Mammary epithelial cell (primary cell): ENCODE measurements at regions not wholly inside any gene's neighbourhood (a gene's known extent, or its start where the extent isn't known, plus 50 kb on each side); places are given as distances from the start of the nearest gene placed in this dataset.

Experiments used
- EZH2 ChIP-seq: IDR thresholded peaks from 2 replicates; pipeline ENCODE4 v1.6.1; 2012; ENCODE audit warnings: low read length, inconsistent platforms, borderline replicate concordance
- TF ChIP-seq, protein P1 (sequence below), 2 donors: IDR thresholded peaks in 1 of 2; conservative IDR thresholded peaks in 1 of 2; 2 replicates each; pipeline ENCODE4 v1.5.1; 2011 to 2012; ENCODE audit warnings: inconsistent platforms in 2 of 2, low read length in 2 of 2, mild to moderate bottlenecking in 2 of 2, control low read depth in 1 of 2, low read depth in 1 of 2; ENCODE audit not compliant: insufficient read depth in 1 of 2; ENCODE audit errors: extremely low read depth in 1 of 2

DNA sequence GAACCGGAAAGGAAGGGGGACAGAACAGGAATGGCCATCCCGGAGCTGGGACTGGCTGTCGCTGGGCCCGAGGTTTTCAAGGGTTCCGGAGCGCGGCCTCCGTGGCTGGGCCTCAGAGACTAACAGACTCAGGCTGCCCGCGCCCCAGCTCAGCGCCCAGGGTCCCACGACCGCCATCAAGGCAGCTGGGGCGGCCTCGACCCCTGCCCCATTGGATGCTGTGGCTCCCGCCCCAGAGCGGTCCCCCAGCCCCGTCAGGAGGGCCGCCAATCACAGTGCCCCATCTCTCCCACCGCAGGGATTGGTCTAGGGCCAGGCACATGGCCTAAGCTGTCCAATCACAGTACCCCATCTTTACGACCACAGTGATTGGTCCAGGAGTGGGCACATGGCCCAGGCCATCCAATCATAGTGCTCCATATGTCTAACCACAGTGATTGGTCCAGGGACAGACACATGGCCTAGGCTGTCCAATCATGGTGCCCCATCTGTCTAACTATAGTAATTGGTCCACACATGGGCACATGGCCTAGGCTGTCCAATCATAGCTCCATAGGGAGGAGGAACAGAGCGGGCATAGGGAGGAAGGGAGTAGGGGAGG, 105.3 kb upstream of the NKX1-1 start:
- TF ChIP-seq, protein P1, sequence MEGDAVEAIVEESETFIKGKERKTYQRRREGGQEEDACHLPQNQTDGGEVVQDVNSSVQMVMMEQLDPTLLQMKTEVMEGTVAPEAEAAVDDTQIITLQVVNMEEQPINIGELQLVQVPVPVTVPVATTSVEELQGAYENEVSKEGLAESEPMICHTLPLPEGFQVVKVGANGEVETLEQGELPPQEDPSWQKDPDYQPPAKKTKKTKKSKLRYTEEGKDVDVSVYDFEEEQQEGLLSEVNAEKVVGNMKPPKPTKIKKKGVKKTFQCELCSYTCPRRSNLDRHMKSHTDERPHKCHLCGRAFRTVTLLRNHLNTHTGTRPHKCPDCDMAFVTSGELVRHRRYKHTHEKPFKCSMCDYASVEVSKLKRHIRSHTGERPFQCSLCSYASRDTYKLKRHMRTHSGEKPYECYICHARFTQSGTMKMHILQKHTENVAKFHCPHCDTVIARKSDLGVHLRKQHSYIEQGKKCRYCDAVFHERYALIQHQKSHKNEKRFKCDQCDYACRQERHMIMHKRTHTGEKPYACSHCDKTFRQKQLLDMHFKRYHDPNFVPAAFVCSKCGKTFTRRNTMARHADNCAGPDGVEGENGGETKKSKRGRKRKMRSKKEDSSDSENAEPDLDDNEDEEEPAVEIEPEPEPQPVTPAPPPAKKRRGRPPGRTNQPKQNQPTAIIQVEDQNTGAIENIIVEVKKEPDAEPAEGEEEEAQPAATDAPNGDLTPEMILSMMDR (conservative IDR thresholded peaks at IDR 0.05 in 1 of 2, IDR thresholded peaks at IDR 0.05 in 1 of 2; ENCODE audit: extremely low read depth in 1 of 2, insufficient read depth in 1 of 2, low read depth in 1 of 2, low read length in 2 of 2): no peak
- no peak for TF ChIP-seq EZH2
